Astrocyte (in vitro differentiated cells and primary cell): ENCODE measurements at regions not wholly inside any gene's neighbourhood (a gene's known extent, or its start where the extent isn't known, plus 50 kb on each side); places are given as distances from the start of the nearest gene placed in this dataset.

Experiments
- DNase-seq: peaks from one replicate; pipeline ENCODE4 v3.0.0-alpha.2; 2010; ENCODE audit warnings: low read depth
- FAIRE-seq: peaks from 2 replicates; lab custom pipeline; 2011; peaks lifted over from hg19 to GRCh38; lab: Jason Lieb, UNC
- H2AFZ ChIP-seq: 2 replicates; pipeline ENCODE4 v1.6.0; 2012; ENCODE audit warnings: low read depth, low read length, inconsistent platforms
- H3K27ac ChIP-seq: 2 replicates; pipeline ENCODE4 v1.5.1; 2011; ENCODE audit warnings: low read depth, low read length, inconsistent platforms
- H3K27me3 ChIP-seq: 2 replicates; pipeline ENCODE4 v1.6.0; 2011; ENCODE audit warnings: low read length, inconsistent platforms; ENCODE audit not compliant: insufficient read depth
- H3K36me3 ChIP-seq: 2 replicates; pipeline ENCODE4 v1.5.1; 2011; ENCODE audit warnings: low read length, inconsistent platforms; ENCODE audit not compliant: insufficient read depth
- H3K4me1 ChIP-seq: 2 replicates; pipeline ENCODE4 v1.5.1; 2011; ENCODE audit warnings: low read length, inconsistent platforms; ENCODE audit not compliant: insufficient read depth
- H3K4me2 ChIP-seq: 2 replicates; pipeline ENCODE4 v1.6.0; 2012; ENCODE audit warnings: low read length, inconsistent platforms
- H3K4me3 ChIP-seq: 2 replicates; pipeline ENCODE4 v1.5.1; 2011; ENCODE audit warnings: low read depth, mild to moderate bottlenecking, low read length, inconsistent platforms; ENCODE audit not compliant: insufficient read depth
- H3K79me2 ChIP-seq: 2 replicates; pipeline ENCODE4 v1.6.0; 2012; ENCODE audit warnings: mild to moderate bottlenecking, low read length, inconsistent platforms; ENCODE audit not compliant: insufficient read depth
- H3K9ac ChIP-seq: 2 replicates; pipeline ENCODE4 v1.6.0; 2012; ENCODE audit warnings: mild to moderate bottlenecking, low read length, inconsistent platforms
- H3K9me3 ChIP-seq: 2 replicates; pipeline ENCODE4 v1.5.1; 2012; ENCODE audit warnings: low read depth, mild to moderate bottlenecking, low read length, inconsistent platforms; ENCODE audit not compliant: insufficient read depth
- H4K20me1 ChIP-seq: 2 replicates; pipeline ENCODE4 v1.6.0; 2012; ENCODE audit warnings: low read length, inconsistent platforms; ENCODE audit not compliant: insufficient read depth
- H3K27ac Mint-ChIP-seq: one replicate; pipeline ENCODE4 v1.8.0; 2021; ENCODE audit warnings: mild to moderate bottlenecking, mixed read lengths; ENCODE audit not compliant: unreplicated experiment
- H3K27me3 Mint-ChIP-seq: one replicate; pipeline ENCODE4 v1.8.0; 2021; ENCODE audit warnings: low read depth, mixed read lengths; ENCODE audit not compliant: unreplicated experiment
- H3K36me3 Mint-ChIP-seq: one replicate; pipeline ENCODE4 v1.8.0; 2021; ENCODE audit warnings: low read depth, mixed read lengths; ENCODE audit not compliant: unreplicated experiment
- H3K4me1 Mint-ChIP-seq: one replicate; pipeline ENCODE4 v1.8.0; 2021; ENCODE audit warnings: low read depth, mixed read lengths; ENCODE audit not compliant: unreplicated experiment
- H3K4me3 Mint-ChIP-seq: one replicate; pipeline ENCODE4 v1.8.0; 2021; ENCODE audit warnings: mild to moderate bottlenecking, moderate library complexity, mixed read lengths; ENCODE audit not compliant: unreplicated experiment
- H3K9me3 Mint-ChIP-seq: one replicate; pipeline ENCODE4 v1.8.0; 2021; ENCODE audit warnings: mild to moderate bottlenecking, mixed read lengths; ENCODE audit not compliant: unreplicated experiment
- EZH2 ChIP-seq: IDR thresholded peaks from 2 replicates; pipeline ENCODE4 v1.6.1; 2012; ENCODE audit warnings: mild to moderate bottlenecking, low read length, inconsistent platforms; ENCODE audit not compliant: insufficient read depth
- TF ChIP-seq, protein P1 (sequence below): IDR thresholded peaks from 2 replicates; pipeline ENCODE4 v1.5.1; 2011; ENCODE audit warnings: low read depth, mild to moderate bottlenecking, inconsistent platforms, low read length, moderate library complexity; ENCODE audit not compliant: insufficient read depth

DNA sequence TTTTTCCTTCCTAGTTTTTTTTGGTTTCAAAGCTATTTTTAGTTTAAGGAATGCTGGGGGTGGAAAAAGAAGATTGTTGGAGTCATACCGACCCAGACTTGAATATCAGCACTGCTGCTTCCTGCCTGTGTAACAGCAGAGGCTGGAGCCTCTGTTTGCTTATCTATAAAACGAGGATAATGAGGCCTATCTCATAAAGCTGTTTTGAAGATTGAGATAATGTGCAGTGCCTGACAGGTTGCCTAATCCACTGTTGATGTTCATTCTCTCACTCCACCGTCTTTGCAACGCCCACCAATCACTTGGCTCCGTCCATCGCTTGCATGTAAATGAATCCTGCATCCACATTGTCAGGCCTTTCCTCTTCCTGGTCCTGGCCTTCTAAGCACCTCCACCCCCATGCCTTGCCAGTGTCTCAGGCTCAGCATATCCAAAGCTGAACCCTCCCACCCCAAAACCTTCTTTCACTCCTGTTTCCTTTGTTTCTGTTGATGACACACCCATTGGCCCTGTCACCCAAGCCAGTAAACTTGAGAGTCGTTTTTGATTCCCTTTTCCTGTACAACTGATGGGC is 94.9 kb downstream of the MEX3B start:
- DNase-seq = peak; percentile 32
- no peaks in the 10 kb centered on the region for H3K36me3 ChIP-seq
- H3K36me3 Mint-ChIP-seq = no peaks in the 10 kb centered on the region
- H3K9me3 ChIP-seq = no peaks in the 10 kb centered on the region
- H3K4me1 ChIP-seq = peaks cover 17% of the 10 kb centered on the region
- peaks cover 1% of the 10 kb centered on the region for H3K9me3 Mint-ChIP-seq
- H4K20me1 ChIP-seq = no peaks in the 10 kb centered on the region
- no peaks in the 10 kb centered on the region for H3K27me3 ChIP-seq
- H3K9ac ChIP-seq = peak overlapping the region; percentile 14
- H3K4me3 ChIP-seq = no peak overlapping the region
- H3K4me1 Mint-ChIP-seq = peaks cover 18% of the 10 kb centered on the region
- H3K79me2 ChIP-seq = no peaks in the 10 kb centered on the region
- no peaks in the 10 kb centered on the region for H3K27me3 Mint-ChIP-seq
- H3K4me2 ChIP-seq = peak overlapping the region; percentile 53
- no peak overlapping the region for H3K27ac ChIP-seq
- H3K27ac Mint-ChIP-seq = peak overlapping the region; percentile 82
- peak overlapping the region; percentile 75 for H2AFZ ChIP-seq
- no peak overlapping the region for H3K4me3 Mint-ChIP-seq
- peak; percentile 5 for FAIRE-seq
- TF ChIP-seq, protein P1, sequence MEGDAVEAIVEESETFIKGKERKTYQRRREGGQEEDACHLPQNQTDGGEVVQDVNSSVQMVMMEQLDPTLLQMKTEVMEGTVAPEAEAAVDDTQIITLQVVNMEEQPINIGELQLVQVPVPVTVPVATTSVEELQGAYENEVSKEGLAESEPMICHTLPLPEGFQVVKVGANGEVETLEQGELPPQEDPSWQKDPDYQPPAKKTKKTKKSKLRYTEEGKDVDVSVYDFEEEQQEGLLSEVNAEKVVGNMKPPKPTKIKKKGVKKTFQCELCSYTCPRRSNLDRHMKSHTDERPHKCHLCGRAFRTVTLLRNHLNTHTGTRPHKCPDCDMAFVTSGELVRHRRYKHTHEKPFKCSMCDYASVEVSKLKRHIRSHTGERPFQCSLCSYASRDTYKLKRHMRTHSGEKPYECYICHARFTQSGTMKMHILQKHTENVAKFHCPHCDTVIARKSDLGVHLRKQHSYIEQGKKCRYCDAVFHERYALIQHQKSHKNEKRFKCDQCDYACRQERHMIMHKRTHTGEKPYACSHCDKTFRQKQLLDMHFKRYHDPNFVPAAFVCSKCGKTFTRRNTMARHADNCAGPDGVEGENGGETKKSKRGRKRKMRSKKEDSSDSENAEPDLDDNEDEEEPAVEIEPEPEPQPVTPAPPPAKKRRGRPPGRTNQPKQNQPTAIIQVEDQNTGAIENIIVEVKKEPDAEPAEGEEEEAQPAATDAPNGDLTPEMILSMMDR = no peak
- no peak for TF ChIP-seq EZH2

DNA sequence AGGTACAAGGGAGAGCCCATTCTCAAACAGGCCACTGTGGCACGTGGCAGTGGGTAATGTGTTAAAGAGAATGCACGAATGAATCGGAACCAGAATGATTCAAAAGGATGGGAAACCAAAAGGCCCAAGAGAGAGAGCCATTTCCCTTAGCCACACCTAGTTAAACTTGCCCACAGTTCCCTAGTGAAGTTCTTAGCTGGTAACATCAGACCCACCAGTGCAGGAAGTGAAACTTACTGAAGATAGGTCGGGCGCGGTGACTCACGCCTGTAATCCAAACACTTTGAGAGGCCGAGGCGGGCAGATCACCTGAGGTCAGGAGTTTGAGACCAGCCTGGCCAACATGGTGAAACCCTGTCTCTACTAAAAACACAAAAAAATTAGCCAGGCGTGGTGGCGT is 97.1 kb downstream of the MEX3B start:
- no peak for DNase-seq
- H3K9me3 ChIP-seq = no peaks in the 10 kb centered on the region
- H3K27me3 ChIP-seq = no peaks in the 10 kb centered on the region
- H3K4me3 ChIP-seq = no peak overlapping the region
- FAIRE-seq = no peak
- no peak overlapping the region for H3K27ac Mint-ChIP-seq
- peaks cover 1% of the 10 kb centered on the region for H3K9me3 Mint-ChIP-seq
- no peaks in the 10 kb centered on the region for H4K20me1 ChIP-seq
- no peak overlapping the region for H2AFZ ChIP-seq
- no peak overlapping the region for H3K4me3 Mint-ChIP-seq
- no peak overlapping the region for H3K27ac ChIP-seq
- H3K9ac ChIP-seq = no peak overlapping the region
- H3K4me1 ChIP-seq = peaks cover 12% of the 10 kb centered on the region
- H3K4me1 Mint-ChIP-seq = peaks cover 12% of the 10 kb centered on the region
- H3K4me2 ChIP-seq = no peak overlapping the region
- no peaks in the 10 kb centered on the region for H3K79me2 ChIP-seq
- no peaks in the 10 kb centered on the region for H3K27me3 Mint-ChIP-seq
- H3K36me3 ChIP-seq = no peaks in the 10 kb centered on the region
- no peaks in the 10 kb centered on the region for H3K36me3 Mint-ChIP-seq
- no peak for TF ChIP-seq EZH2
- TF ChIP-seq, protein P1 = no peak

DNA sequence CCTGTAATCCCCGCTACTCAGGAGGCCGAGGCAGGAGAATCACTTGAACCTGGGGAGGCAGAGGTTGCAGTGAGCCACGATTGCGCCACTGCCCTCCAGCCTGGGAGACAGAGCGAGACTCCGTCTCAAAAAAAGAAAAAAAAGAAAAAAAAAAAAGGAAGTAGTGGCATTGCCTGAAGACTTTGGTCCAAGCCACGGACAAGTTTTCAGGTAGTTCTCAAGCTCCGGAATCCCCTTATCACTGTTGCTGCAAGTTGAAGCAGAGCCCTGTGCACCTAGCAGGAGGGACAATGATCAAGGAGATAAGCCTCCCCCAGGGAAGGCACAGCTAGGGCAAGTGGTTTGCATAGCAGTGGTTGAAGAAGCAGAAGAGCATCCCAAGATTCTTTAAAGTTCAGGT is 97.6 kb downstream of the MEX3B start:
- no peaks in the 10 kb centered on the region for H3K79me2 ChIP-seq
- Mint-ChIP-seq H3K27me3 (no peaks in the 10 kb centered on the region), H3K4me1 (peaks cover 12% of the 10 kb centered on the region), H3K36me3 (no peaks in the 10 kb centered on the region), H3K27ac (no peak overlapping the region), H3K9me3 (peaks cover 1% of the 10 kb centered on the region), H3K4me3 (no peak overlapping the region)
- FAIRE-seq (no peak), DNase-seq (no peak)
- no peak overlapping the region for H3K4me3 ChIP-seq
- H3K9me3 ChIP-seq = no peaks in the 10 kb centered on the region
- no peak overlapping the region for H3K27ac ChIP-seq
- no peaks in the 10 kb centered on the region for H3K27me3 ChIP-seq
- H3K36me3 ChIP-seq = no peaks in the 10 kb centered on the region
- no peak overlapping the region for H2AFZ ChIP-seq
- peaks cover 12% of the 10 kb centered on the region for H3K4me1 ChIP-seq
- H3K9ac ChIP-seq = no peak overlapping the region
- no peak overlapping the region for H3K4me2 ChIP-seq
- TF ChIP-seq, protein P1 = no peak
- no peak for TF ChIP-seq EZH2
- H4K20me1 ChIP-seq = no peaks in the 10 kb centered on the region
